ENCODE measurements at regions not wholly inside any gene's neighbourhood (a gene's known extent, or its start where the extent isn't known, plus 50 kb on each side); places are given as distances from the start of the nearest gene placed in this dataset.

- Mint-ChIP-seq H3K27ac (no peak overlapping the region), H3K4me3 (no peak overlapping the region), H3K27me3 (ENCODE audit: low read depth in 3 of 3) (peaks cover 0 to 10% (median 2%) of the 10 kb centered on the region in 3 donors), H3K4me1 (peaks cover 24 to 38% of the 10 kb centered on the region in 2 donors), H3K36me3 (no peaks in the 10 kb centered on the region), H3K9me3 (no peaks in the 10 kb centered on the region)
- no peak for DNase-seq
These were observed 67.1 kb downstream of the ATXN3L start for GRCh38 chrX:13252726-13253125.

- Mint-ChIP-seq H3K36me3 (no peaks in the 10 kb centered on the region), H3K4me3 (no peak overlapping the region), H3K4me1 (peaks cover 15 to 23% of the 10 kb centered on the region in 2 donors), H3K27me3 (ENCODE audit: low read depth in 3 of 3) (peaks cover 0 to 7% (median 2%) of the 10 kb centered on the region in 3 donors), H3K9me3 (peaks cover 0 to 2% (median 0%) of the 10 kb centered on the region in 6 donors), H3K27ac (no peak overlapping the region)
- DNase-seq = no peak
These were observed 68.8 kb downstream of the ATXN3L start for GRCh38 chrX:13250826-13251580.

- Mint-ChIP-seq H3K4me1 (peaks cover under 1 to 4% of the 10 kb centered on the region in 2 donors), H3K4me3 (no peak overlapping the region), H3K36me3 (no peaks in the 10 kb centered on the region), H3K9me3 (peaks cover 0 to 8% (median 0%) of the 10 kb centered on the region in 6 donors), H3K27ac (no peak overlapping the region), H3K27me3 (ENCODE audit: low read depth in 3 of 3) (peaks cover 0 to 8% (median 2%) of the 10 kb centered on the region in 3 donors)
- DNase-seq = no peak
These were observed 70.9 kb downstream of the ATXN3L start for GRCh38 chrX:13248867-13249486.

DNA sequence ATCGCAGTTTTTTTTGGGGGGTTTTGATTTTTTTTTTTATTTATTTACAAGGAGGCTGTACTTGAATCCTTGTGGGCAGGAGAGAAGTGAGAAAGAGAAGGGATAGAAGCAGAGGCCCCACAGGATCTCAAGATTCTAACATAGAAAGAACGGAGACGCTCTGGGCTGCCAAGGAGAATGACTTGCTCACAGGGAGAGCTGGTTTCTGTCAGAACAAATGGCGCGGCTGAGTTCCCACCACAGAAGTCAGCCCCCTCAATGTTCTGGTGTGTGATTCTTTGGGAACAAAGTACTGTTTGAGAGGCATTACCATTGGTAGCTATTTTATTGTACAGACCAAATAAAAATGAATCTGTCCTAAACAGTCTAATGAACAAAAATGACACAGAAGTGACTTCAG, 80.6 kb downstream of the ATXN3L start:
- peaks cover 0 to 4% (median 0%) of the 10 kb centered on the region in 3 donors for H3K36me3 Mint-ChIP-seq
- no peak overlapping the region for H3K4me3 Mint-ChIP-seq
- H3K9me3 Mint-ChIP-seq = no peaks in the 10 kb centered on the region
- no peaks in the 10 kb centered on the region for H3K4me1 Mint-ChIP-seq
- DNase-seq = no peak
- peaks cover 2 to 19% (median 3%) of the 10 kb centered on the region in 3 donors for H3K27me3 Mint-ChIP-seq (ENCODE audit: low read depth in 3 of 3)
- H3K27ac Mint-ChIP-seq = no peak overlapping the region

DNA sequence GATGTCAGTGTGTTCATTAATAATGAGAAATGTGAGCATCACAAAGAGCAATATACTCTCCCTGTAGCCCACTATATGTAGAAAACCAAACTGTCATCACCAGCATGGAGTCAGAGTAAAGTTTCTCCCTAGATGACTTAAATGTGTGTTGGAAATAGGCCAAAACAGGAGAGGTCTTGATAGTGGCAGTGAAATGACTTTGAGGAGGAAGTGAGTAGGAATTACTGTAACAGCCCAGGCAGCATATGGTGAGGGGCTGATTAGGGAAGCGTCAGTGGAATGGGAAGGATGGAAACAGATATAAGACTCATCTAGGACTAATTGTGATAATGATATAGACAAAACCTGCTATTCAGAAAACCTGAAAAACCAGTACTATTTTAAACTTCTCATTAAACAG, 83.9 kb downstream of the ATXN3L start:
- Mint-ChIP-seq H3K27me3 (ENCODE audit: low read depth in 3 of 3) (peaks cover 2 to 11% (median 3%) of the 10 kb centered on the region in 3 donors), H3K9me3 (no peaks in the 10 kb centered on the region)

GRCh38 chrX:13232484-13232883, 87.4 kb downstream of the ATXN3L start:
- Mint-ChIP-seq H3K4me1 (no peaks in the 10 kb centered on the region), H3K27ac (no peak overlapping the region)
- DNase-seq = no peak

More for the DNA sequence above, 83.9 kb downstream of the ATXN3L start:
- Mint-ChIP-seq H3K4me3 (no peak overlapping the region), H3K27ac (no peak overlapping the region), H3K4me1 (no peaks in the 10 kb centered on the region), H3K36me3 (peaks cover 0 to 4% (median 0%) of the 10 kb centered on the region in 3 donors)
- no peak for DNase-seq

DNA sequence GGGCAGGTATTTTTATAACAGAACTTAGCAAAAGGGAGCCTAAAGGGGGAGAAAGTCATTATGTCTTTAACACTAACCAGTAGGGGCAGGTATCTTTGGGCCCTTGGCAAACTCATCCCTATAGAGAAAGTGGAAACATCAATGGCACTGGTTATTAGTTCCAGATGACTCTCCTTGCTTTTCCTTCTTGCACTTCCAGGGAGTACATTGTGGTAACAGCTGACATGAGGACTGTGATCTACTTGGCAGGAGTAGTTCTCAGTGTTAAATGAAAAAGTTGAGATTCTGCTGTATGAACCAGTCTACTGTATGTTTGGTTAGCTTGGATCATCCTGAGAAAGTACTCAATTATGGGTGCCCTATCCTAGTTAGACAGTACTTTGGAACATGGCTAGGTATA, 93.6 kb downstream of the ATXN3L start:
- Mint-ChIP-seq H3K4me3 (no peak overlapping the region), H3K4me1 (no peaks in the 10 kb centered on the region), H3K9me3 (no peaks in the 10 kb centered on the region), H3K36me3 (peaks cover 0 to 5% (median 0%) of the 10 kb centered on the region in 3 donors), H3K27ac (no peak overlapping the region), H3K27me3 (ENCODE audit: low read depth in 3 of 3) (peaks cover 0 to 14% (median 8%) of the 10 kb centered on the region in 3 donors)
- DNase-seq = no peak

More at GRCh38 chrX:13232484-13232883, 87.4 kb downstream of the ATXN3L start:
- Mint-ChIP-seq H3K9me3 (no peaks in the 10 kb centered on the region), H3K27me3 (ENCODE audit: low read depth in 3 of 3) (peaks cover 0 to 5% (median 3%) of the 10 kb centered on the region in 3 donors), H3K36me3 (peaks cover 0 to 4% (median 0%) of the 10 kb centered on the region in 3 donors), H3K4me3 (no peak overlapping the region)

DNA sequence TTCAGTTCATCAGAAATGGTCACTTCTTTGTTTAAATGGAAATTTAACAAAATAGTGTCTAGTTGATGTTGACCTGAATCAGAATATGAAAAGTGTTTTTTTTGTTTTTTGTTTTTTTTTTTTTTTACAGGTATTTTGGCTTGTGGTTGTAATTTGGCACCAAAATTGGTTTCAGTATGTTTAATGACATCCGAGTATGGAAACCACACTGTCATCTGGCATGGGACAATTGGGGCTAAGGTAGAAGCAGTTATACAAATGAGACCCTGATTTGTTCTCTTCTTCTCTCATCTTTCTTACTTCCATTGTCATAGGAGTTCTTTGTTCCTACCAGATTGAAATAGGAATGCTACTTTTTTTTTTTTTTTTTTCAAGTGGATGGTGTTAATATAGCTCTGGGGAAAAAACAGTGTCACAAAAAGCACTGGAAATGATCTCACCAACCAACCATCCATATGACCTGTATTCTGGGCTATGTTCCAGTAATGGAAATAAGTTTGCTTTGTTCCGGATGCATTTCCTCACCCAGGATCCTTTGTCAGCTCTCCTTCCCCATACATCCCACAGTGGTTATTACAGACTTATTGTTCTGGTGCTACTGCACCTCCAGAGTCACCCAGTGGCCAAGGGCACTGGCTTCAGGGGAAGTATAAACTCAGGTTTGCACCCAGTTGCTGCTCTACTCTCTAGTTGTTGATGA, 95.8 kb downstream of the ATXN3L start:
- Mint-ChIP-seq H3K27ac (no peak overlapping the region), H3K36me3 (peaks cover 0 to 5% (median 0%) of the 10 kb centered on the region in 3 donors), H3K9me3 (no peaks in the 10 kb centered on the region), H3K4me3 (no peak overlapping the region), H3K4me1 (peaks cover 0 to 3% of the 10 kb centered on the region in 2 donors), H3K27me3 (ENCODE audit: low read depth in 3 of 3) (peaks cover 0 to 14% (median 13%) of the 10 kb centered on the region in 3 donors)
- no peak for DNase-seq

- no peak overlapping the region for H3K27ac Mint-ChIP-seq
- no peaks in the 10 kb centered on the region for H3K9me3 Mint-ChIP-seq
- no peak overlapping the region for H3K4me3 Mint-ChIP-seq
These were observed 98.9 kb downstream of the ATXN3L start for GRCh38 chrX:13220916-13221315.

DNA sequence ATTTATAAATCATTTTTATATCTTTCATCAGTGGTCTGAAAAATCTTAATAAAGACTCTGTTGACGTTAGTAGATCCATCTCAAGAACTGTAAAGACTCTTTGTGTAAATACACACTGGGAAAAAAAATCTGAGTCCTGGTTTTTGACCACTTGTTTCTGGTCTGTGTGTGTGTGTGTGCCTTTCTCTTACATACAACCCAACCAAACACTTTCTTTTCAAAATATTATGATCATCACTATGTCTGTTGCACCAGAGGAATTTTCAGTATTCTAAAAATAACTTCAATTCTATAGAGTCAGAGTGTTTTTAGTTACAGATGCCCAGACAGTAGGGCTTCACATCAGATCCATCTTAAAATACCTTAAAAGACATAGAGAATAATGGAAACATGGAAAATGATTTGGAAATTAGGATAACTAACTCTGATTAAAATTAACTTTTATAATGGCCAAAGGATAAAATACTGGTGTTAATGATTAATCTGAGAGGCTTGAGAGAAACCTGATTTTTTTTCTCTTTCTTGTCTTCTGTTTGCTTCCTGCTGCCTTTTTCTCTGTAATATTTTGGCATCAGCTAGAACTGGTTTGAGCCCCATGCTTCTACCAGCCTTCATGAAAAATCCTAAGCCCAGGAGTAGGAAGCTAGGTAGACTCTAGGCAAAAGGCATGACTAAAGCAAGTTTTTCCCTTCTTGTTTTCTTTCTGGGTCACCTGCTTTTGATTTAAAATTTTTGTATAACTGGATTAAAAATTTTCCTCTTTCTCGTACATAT, 99.7 kb downstream of the ATXN3L start:
- no peak overlapping the region for H3K4me3 Mint-ChIP-seq
- H3K9me3 Mint-ChIP-seq = no peaks in the 10 kb centered on the region
- H3K27me3 Mint-ChIP-seq (ENCODE audit: low read depth in 3 of 3) = peaks cover 0 to 19% (median 13%) of the 10 kb centered on the region in 3 donors
- no peak for DNase-seq
- peaks cover 0 to 3% of the 10 kb centered on the region in 2 donors for H3K4me1 Mint-ChIP-seq
- H3K36me3 Mint-ChIP-seq = peaks cover 0 to 5% (median 0%) of the 10 kb centered on the region in 3 donors
- no peak overlapping the region for H3K27ac Mint-ChIP-seq

More at GRCh38 chrX:13220916-13221315, 98.9 kb downstream of the ATXN3L start:
- H3K27me3 Mint-ChIP-seq (ENCODE audit: low read depth in 3 of 3) = peaks cover 0 to 19% (median 13%) of the 10 kb centered on the region in 3 donors
- peaks cover 0 to 5% (median 0%) of the 10 kb centered on the region in 3 donors for H3K36me3 Mint-ChIP-seq
- peaks cover 0 to 3% of the 10 kb centered on the region in 2 donors for H3K4me1 Mint-ChIP-seq
- no peak for DNase-seq

- peaks cover 0 to 3% of the 10 kb centered on the region in 2 donors for H3K4me1 Mint-ChIP-seq
- no peak for DNase-seq
- peaks cover 0 to 5% (median 0%) of the 10 kb centered on the region in 3 donors for H3K36me3 Mint-ChIP-seq
- no peaks in the 10 kb centered on the region for H3K9me3 Mint-ChIP-seq
- no peak overlapping the region for H3K27ac Mint-ChIP-seq
- H3K4me3 Mint-ChIP-seq = no peak overlapping the region
- H3K27me3 Mint-ChIP-seq (ENCODE audit: low read depth in 3 of 3) = peaks cover 0 to 16% (median 6%) of the 10 kb centered on the region in 3 donors
These were observed 101.1 kb downstream of the ATXN3L start for GRCh38 chrX:13218758-13219157.

GRCh38 chrX:13216139-13216538, 103.7 kb downstream of the ATXN3L start:
- Mint-ChIP-seq H3K4me1 (peaks cover 0 to 4% of the 10 kb centered on the region in 2 donors), H3K9me3 (no peaks in the 10 kb centered on the region), H3K27me3 (ENCODE audit: low read depth in 3 of 3) (peaks cover 0 to 9% (median 5%) of the 10 kb centered on the region in 3 donors), H3K4me3 (no peak overlapping the region), H3K27ac (no peak overlapping the region), H3K36me3 (no peaks in the 10 kb centered on the region)
- no peak for DNase-seq

GRCh38 chrX:13215729-13216128, 104.1 kb downstream of the ATXN3L start:
- peaks cover 0 to 9% (median 5%) of the 10 kb centered on the region in 3 donors for H3K27me3 Mint-ChIP-seq (ENCODE audit: low read depth in 3 of 3)
- DNase-seq = no peak
- H3K36me3 Mint-ChIP-seq = no peaks in the 10 kb centered on the region
- H3K9me3 Mint-ChIP-seq = no peaks in the 10 kb centered on the region
- peaks cover 0 to 2% of the 10 kb centered on the region in 2 donors for H3K4me1 Mint-ChIP-seq
- H3K4me3 Mint-ChIP-seq = no peak overlapping the region
- no peak overlapping the region for H3K27ac Mint-ChIP-seq
